Left lung (tissue), 4 donors: ENCODE measurements at regions not wholly inside any gene's neighbourhood (a gene's known extent, or its start where the extent isn't known, plus 50 kb on each side); places are given as distances from the start of the nearest gene placed in this dataset.

ENCODE experiments used
- ATAC-seq: fragments of 200-7000 bp; cut with Tn5 transposase; one replicate; pipeline ENCODE4 v1.9.1; 2020; ENCODE audit warnings: moderate library complexity
- DNase-seq, 4 donors: peaks; one replicate each; pipeline ENCODE4 v3.0.0-alpha.2; 2013 to 2020
- H3K27ac ChIP-seq, 2 donors: fragments of 200-600 bp; sonication (generic) in 1 of 2; one replicate each; pipeline versions ENCODE4 v1.5.0 to v1.8.0; 2020 to 2021
- H3K27me3 ChIP-seq, 2 donors: fragments of 200-600 bp; sonication (generic) in 1 of 2; one replicate each; pipeline versions ENCODE4 v1.5.0 to v1.8.0; 2020 to 2021
- H3K36me3 ChIP-seq, 2 donors: fragments of 200-600 bp; sonication (generic) in 1 of 2; one replicate each; pipeline versions ENCODE4 v1.5.0 to v1.8.0; 2020 to 2021
- H3K4me1 ChIP-seq, 2 donors: fragments of 200-600 bp; one replicate each; pipeline ENCODE4 v1.8.0; 2021
- H3K4me3 ChIP-seq, 2 donors: fragments of 200-600 bp; sonication (generic) in 1 of 2; one replicate each; pipeline versions ENCODE4 v1.5.0 to v1.8.0; 2020 to 2021; ENCODE audit warnings: mild to moderate bottlenecking in 1 of 2
- H3K9me3 ChIP-seq, 2 donors: fragments of 200-600 bp; sonication (generic) in 1 of 2; one replicate each; pipeline versions ENCODE4 v1.5.0 to v1.8.0; 2020 to 2021
- intact Hi-C, 2 donors: fragments of 100-400 bp; cut with DNase I; formaldehyde crosslinking; loops; one replicate each; pipeline versions ENCODE4 v1.11.2 to v1.14.2; 2022
- TF ChIP-seq, protein P1 (sequence below), 2 donors: fragments of 200-600 bp; sonication (generic) in 1 of 2; IDR thresholded peaks; one replicate each; pipeline versions ENCODE4 v1.5.0 to v1.8.0; 2021; ENCODE audit warnings: antibody characterized with exemption in 2 of 2
- donor health status: DM: no; HTN: yes; CAD: no.
- donor health status: DM: no; HTN: no; CAD: no.

GRCh38 chr9:107960916-107961315, 471.3 kb upstream of the KLF4 start:
- no peak for ATAC-seq
- TF ChIP-seq, protein P1, sequence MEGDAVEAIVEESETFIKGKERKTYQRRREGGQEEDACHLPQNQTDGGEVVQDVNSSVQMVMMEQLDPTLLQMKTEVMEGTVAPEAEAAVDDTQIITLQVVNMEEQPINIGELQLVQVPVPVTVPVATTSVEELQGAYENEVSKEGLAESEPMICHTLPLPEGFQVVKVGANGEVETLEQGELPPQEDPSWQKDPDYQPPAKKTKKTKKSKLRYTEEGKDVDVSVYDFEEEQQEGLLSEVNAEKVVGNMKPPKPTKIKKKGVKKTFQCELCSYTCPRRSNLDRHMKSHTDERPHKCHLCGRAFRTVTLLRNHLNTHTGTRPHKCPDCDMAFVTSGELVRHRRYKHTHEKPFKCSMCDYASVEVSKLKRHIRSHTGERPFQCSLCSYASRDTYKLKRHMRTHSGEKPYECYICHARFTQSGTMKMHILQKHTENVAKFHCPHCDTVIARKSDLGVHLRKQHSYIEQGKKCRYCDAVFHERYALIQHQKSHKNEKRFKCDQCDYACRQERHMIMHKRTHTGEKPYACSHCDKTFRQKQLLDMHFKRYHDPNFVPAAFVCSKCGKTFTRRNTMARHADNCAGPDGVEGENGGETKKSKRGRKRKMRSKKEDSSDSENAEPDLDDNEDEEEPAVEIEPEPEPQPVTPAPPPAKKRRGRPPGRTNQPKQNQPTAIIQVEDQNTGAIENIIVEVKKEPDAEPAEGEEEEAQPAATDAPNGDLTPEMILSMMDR (IDR thresholded peaks at IDR 0.05), result no peak
- Histone ChIP-seq H3K36me3 (no peaks in the 10 kb centered on the region), H3K4me1 (no peaks in the 10 kb centered on the region), H3K27ac (no peak overlapping the region), H3K27me3 (no peaks in the 10 kb centered on the region), H3K9me3 (no peaks in the 10 kb centered on the region), H3K4me3 (no peak overlapping the region)
- no peak for DNase-seq
- intact Hi-C loops, result no loop called here

- Histone ChIP-seq H3K4me3 (no peak overlapping the region), H3K36me3 (no peaks in the 10 kb centered on the region), H3K27ac (no peak overlapping the region), H3K27me3 (no peaks in the 10 kb centered on the region), H3K4me1 (peaks cover 0 to 7% of the 10 kb centered on the region in 2 donors), H3K9me3 (peaks cover 0 to 11% of the 10 kb centered on the region in 2 donors)
- intact Hi-C loops, result no loop called here
- ATAC-seq (peak; percentile 66), DNase-seq (no peak)
- TF ChIP-seq, protein P1 (IDR thresholded peaks at IDR 0.05), result no peak
These were observed 464.7 kb upstream of the KLF4 start for GRCh38 chr9:107954312-107954711.

DNA sequence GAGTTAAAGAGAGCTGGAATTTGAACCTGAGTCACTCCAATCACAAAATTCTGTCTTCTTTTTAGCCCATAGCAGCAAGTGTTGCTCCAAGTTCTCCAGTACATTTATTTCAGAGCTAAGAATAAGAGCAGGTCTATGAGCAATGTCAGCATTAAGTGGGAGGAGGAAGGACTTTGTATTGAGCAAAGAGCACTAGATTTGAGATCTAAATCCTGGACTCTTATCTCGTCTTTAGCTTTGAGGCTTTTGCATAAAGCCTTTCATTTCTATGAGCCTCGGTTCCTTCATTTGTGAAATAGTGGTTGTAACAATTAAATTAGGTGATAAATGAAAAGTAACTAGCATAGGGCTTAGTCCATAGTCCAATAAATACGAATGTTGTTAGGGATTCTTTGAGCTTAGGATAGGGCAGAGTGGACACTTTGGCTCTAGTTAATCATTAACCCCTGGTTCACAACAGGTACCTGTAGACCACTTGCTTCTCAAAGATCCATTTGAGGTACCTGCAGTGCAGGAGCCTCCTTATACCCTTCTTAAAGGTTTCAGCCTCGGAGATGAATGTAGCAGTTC, 464.1 kb upstream of the KLF4 start:
- no peak overlapping the region for H3K4me3 ChIP-seq
- H3K9me3 ChIP-seq, result peaks cover 0 to 11% of the 10 kb centered on the region in 2 donors
- ATAC-seq, result no peak
- intact Hi-C loops, result no loop called here
- H3K27ac ChIP-seq, result no peak overlapping the region
- H3K27me3 ChIP-seq, result no peaks in the 10 kb centered on the region
- DNase-seq, result no peak
- H3K4me1 ChIP-seq, result peaks cover 0 to 7% of the 10 kb centered on the region in 2 donors
- H3K36me3 ChIP-seq, result no peaks in the 10 kb centered on the region
- TF ChIP-seq, protein P1 (IDR thresholded peaks at IDR 0.05), result no peak

- H3K27me3 ChIP-seq, result no peaks in the 10 kb centered on the region
- DNase-seq (no peak), ATAC-seq (no peak)
- H3K36me3 ChIP-seq, result no peaks in the 10 kb centered on the region
- no peak overlapping the region for H3K4me3 ChIP-seq
- intact Hi-C loops, result no loop called here
- no peak overlapping the region for H3K27ac ChIP-seq
- peaks cover 0 to 7% of the 10 kb centered on the region in 2 donors for H3K4me1 ChIP-seq
- TF ChIP-seq, protein P1 (IDR thresholded peaks at IDR 0.05), result no peak
- peaks cover 0 to 11% of the 10 kb centered on the region in 2 donors for H3K9me3 ChIP-seq
These were observed 463.2 kb upstream of the KLF4 start for GRCh38 chr9:107952773-107953172.

- Histone ChIP-seq H3K36me3 (no peaks in the 10 kb centered on the region), H3K4me1 (peaks cover 0 to 7% of the 10 kb centered on the region in 2 donors), H3K27me3 (no peaks in the 10 kb centered on the region), H3K27ac (no peak overlapping the region), H3K4me3 (no peak overlapping the region), H3K9me3 (peaks cover 0 to 11% of the 10 kb centered on the region in 2 donors)
- intact Hi-C loops, result no loop called here
- TF ChIP-seq, protein P1 (IDR thresholded peaks at IDR 0.05), result no peak
- DNase-seq, result no peak
- ATAC-seq, result no peak
These were observed 461.9 kb upstream of the KLF4 start for GRCh38 chr9:107951511-107951910.
